Fibroblast of lung (primary cell): ENCODE measurements at regions not wholly inside any gene's neighbourhood (a gene's known extent, or its start where the extent isn't known, plus 50 kb on each side); places are given as distances from the start of the nearest gene placed in this dataset.

Experiments used
- EZH2 ChIP-seq: IDR thresholded peaks from 2 replicates; pipeline ENCODE4 v1.5.1; 2012; ENCODE audit warnings: low read length, control low read depth, mild to moderate bottlenecking; ENCODE audit errors: missing control alignments
- TF ChIP-seq, protein P1 (sequence below), 2 donors: IDR thresholded peaks in 1 of 2; conservative IDR thresholded peaks in 1 of 2; 1 replicate in 1 of 2; 2 replicates in 1 of 2; pipeline ENCODE4 v1.5.1; 2011 to 2012; ENCODE audit warnings: low read length in 2 of 2, control low read depth in 1 of 2, inconsistent platforms in 1 of 2, low read depth in 1 of 2, mild to moderate bottlenecking in 1 of 2

DNA sequence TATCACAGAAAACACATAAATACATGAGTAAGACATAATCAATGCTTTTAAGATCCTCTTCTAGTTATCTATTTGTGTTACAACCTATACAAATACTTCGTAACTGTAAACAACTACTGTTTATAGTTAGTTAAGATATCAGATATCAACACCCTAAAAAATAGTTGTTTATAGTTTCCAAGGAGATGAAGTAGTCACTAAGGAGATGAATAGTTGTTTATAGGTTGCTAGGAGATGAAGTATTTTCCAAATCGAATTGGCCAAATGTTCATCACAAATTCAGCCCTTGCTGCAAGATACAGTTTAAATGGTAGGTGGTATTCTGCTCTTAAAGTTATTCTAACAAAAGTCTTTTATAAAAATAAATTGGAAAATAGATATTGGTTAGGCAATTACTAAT, 618.2 kb upstream of the PCDH10 start:
- TF ChIP-seq, protein P1, sequence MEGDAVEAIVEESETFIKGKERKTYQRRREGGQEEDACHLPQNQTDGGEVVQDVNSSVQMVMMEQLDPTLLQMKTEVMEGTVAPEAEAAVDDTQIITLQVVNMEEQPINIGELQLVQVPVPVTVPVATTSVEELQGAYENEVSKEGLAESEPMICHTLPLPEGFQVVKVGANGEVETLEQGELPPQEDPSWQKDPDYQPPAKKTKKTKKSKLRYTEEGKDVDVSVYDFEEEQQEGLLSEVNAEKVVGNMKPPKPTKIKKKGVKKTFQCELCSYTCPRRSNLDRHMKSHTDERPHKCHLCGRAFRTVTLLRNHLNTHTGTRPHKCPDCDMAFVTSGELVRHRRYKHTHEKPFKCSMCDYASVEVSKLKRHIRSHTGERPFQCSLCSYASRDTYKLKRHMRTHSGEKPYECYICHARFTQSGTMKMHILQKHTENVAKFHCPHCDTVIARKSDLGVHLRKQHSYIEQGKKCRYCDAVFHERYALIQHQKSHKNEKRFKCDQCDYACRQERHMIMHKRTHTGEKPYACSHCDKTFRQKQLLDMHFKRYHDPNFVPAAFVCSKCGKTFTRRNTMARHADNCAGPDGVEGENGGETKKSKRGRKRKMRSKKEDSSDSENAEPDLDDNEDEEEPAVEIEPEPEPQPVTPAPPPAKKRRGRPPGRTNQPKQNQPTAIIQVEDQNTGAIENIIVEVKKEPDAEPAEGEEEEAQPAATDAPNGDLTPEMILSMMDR (conservative IDR thresholded peaks at IDR 0.05 in 1 of 2, IDR thresholded peaks at IDR 0.05 in 1 of 2; ENCODE audit: low read depth in 1 of 2, low read length in 2 of 2), result no peak
- TF ChIP-seq EZH2, result no peak
